ENCODE measurements at regions not wholly inside any gene's neighbourhood (a gene's known extent, or its start where the extent isn't known, plus 50 kb on each side); places are given as distances from the start of the nearest gene placed in this dataset.

DNA sequence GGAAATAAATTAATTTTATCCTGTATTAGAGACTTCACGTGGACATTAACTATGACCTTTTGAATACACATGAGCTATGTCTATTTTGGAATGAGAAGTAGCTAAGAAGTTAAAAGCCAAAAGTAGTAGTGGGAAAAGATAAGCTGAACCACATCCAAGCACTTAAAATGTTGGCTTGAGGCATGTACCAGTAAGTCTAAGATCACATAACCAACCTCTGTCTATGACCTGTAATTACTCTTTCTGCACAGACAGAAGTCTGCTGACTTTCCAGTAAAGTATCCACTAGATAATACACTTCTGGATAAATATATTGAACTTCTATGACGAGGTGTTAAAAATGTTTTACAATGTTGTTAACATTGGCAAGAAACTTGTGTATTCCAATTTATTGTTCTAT lies 68.7 kb downstream of the LIG4 start:
- Histone ChIP-seq H3K27me3 (ENCODE audit: control insufficient read depth, insufficient read depth, low read length, poor library complexity, severe bottlenecking) (peaks cover 11% of the 10 kb centered on the region), H3K36me3 (ENCODE audit: control insufficient read depth, insufficient read depth, low read length) (no peaks in the 10 kb centered on the region), H3K4me1 (ENCODE audit: control insufficient read depth, insufficient read depth, low read length) (no peaks in the 10 kb centered on the region), H3K27ac (ENCODE audit: low read depth, low read length) (no peak overlapping the region), H3K4me3 (ENCODE audit: low read length) (no peak overlapping the region), H3K9me3 (ENCODE audit: control insufficient read depth, low read length) (peaks cover 5% of the 10 kb centered on the region), H3K9ac (ENCODE audit: extremely low read depth, low read length, poor library complexity, severe bottlenecking) (no peak overlapping the region)
- H3K9me3 Mint-ChIP-seq = peaks cover 6% of the 10 kb centered on the region
- H3K4me3 Mint-ChIP-seq = no peak overlapping the region
- TF ChIP-seq, protein P1, sequence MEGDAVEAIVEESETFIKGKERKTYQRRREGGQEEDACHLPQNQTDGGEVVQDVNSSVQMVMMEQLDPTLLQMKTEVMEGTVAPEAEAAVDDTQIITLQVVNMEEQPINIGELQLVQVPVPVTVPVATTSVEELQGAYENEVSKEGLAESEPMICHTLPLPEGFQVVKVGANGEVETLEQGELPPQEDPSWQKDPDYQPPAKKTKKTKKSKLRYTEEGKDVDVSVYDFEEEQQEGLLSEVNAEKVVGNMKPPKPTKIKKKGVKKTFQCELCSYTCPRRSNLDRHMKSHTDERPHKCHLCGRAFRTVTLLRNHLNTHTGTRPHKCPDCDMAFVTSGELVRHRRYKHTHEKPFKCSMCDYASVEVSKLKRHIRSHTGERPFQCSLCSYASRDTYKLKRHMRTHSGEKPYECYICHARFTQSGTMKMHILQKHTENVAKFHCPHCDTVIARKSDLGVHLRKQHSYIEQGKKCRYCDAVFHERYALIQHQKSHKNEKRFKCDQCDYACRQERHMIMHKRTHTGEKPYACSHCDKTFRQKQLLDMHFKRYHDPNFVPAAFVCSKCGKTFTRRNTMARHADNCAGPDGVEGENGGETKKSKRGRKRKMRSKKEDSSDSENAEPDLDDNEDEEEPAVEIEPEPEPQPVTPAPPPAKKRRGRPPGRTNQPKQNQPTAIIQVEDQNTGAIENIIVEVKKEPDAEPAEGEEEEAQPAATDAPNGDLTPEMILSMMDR (conservative IDR thresholded peaks at IDR 0.05) = no peak
- peaks cover 10% of the 10 kb centered on the region for H3K27me3 Mint-ChIP-seq (ENCODE audit: insufficient read depth)
- H3K36me3 Mint-ChIP-seq (ENCODE audit: low read depth) = no peaks in the 10 kb centered on the region
- H3K4me1 Mint-ChIP-seq = no peaks in the 10 kb centered on the region
- H3K27ac Mint-ChIP-seq = no peak overlapping the region
- DNase-seq = no peak
- 90 to 93% methylated on average over 2 of the region's 2 CpGs for WGBS, 2 experiments (ENCODE audit: insufficient coverage in 1 of 2, insufficient read length in 1 of 2)

DNA sequence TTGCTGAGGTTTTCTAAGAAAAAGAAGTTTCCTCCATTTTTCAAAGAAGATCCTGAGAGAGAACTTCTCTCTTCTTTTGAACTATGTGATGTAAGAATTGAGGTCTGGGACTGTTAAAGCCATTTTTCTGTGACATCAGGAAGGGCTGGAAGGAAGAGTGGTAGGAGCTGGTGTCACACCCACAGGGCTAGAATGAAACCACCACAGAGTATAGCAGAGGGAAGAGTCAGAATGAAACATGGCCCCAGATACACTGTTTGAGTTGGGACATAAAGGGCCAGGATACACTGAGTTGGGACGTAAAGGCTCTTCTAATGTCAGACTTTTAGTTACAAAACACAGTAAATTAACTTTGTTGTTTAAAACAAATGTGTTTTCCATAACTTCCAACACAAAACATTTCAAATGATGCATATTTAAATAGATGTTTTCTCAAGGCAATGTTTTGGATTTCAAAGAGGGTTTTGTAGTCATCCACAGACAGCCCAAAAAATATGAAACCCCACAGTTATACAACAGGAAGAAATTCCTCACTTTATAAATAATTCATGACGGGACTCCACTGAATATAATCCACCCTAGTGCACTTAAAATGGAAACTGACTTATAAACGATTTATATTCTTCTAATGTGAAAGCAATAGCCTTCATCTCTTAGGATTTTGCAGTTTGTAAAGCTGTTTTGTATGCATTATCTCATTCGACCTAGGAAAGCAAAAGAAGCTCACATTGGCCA lies 72.5 kb downstream of the LIG4 start:
- H3K36me3 Mint-ChIP-seq (ENCODE audit: low read depth) = no peaks in the 10 kb centered on the region
- TF ChIP-seq, protein P1 (conservative IDR thresholded peaks at IDR 0.05) = no peak
- DNase-seq = no peak
- Histone ChIP-seq H3K4me3 (ENCODE audit: low read length) (no peak overlapping the region), H3K36me3 (ENCODE audit: control insufficient read depth, insufficient read depth, low read length) (no peaks in the 10 kb centered on the region), H3K27ac (ENCODE audit: low read depth, low read length) (no peak overlapping the region), H3K9ac (ENCODE audit: extremely low read depth, low read length, poor library complexity, severe bottlenecking) (no peak overlapping the region), H3K27me3 (ENCODE audit: control insufficient read depth, insufficient read depth, low read length, poor library complexity, severe bottlenecking) (no peaks in the 10 kb centered on the region), H3K9me3 (ENCODE audit: control insufficient read depth, low read length) (no peaks in the 10 kb centered on the region), H3K4me1 (ENCODE audit: control insufficient read depth, insufficient read depth, low read length) (no peaks in the 10 kb centered on the region)
- no peak overlapping the region for H3K27ac Mint-ChIP-seq
- no peaks in the 10 kb centered on the region for H3K9me3 Mint-ChIP-seq
- H3K27me3 Mint-ChIP-seq (ENCODE audit: insufficient read depth) = peaks cover 4% of the 10 kb centered on the region
- H3K4me3 Mint-ChIP-seq = no peak overlapping the region
- H3K4me1 Mint-ChIP-seq = no peaks in the 10 kb centered on the region
- WGBS, 2 experiments (ENCODE audit: insufficient coverage in 1 of 2, insufficient read length in 1 of 2) = 91 to 100% methylated on average over 1 to 4 of the region's 4 CpGs

DNA sequence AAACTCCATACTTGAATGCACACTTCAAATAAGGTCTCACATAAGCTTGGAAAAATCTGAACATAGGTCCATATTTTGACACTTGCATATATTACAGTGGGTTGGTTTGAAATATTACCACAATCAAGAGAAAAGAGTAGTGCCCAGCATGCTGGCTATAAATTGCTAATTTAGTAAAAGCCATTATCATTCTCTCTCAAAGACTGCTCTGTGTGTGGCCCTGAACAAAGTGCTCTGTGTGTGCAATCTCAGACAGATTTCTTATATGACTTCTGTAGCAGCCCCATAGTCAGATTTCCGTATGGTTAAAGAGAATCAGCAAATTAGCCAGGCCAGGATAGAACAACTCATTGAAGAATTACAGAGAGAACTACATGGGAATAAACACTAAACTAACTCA lies 78.2 kb downstream of the LIG4 start:
- Mint-ChIP-seq H3K4me3 (no peak overlapping the region), H3K4me1 (no peaks in the 10 kb centered on the region), H3K36me3 (ENCODE audit: low read depth) (no peaks in the 10 kb centered on the region), H3K27me3 (ENCODE audit: insufficient read depth) (peaks cover 2% of the 10 kb centered on the region), H3K9me3 (no peaks in the 10 kb centered on the region), H3K27ac (no peak overlapping the region)
- Histone ChIP-seq H3K9ac (ENCODE audit: extremely low read depth, low read length, poor library complexity, severe bottlenecking) (no peak overlapping the region), H3K4me3 (ENCODE audit: low read length) (no peak overlapping the region), H3K36me3 (ENCODE audit: control insufficient read depth, insufficient read depth, low read length) (no peaks in the 10 kb centered on the region), H3K9me3 (ENCODE audit: control insufficient read depth, low read length) (no peaks in the 10 kb centered on the region), H3K27me3 (ENCODE audit: control insufficient read depth, insufficient read depth, low read length, poor library complexity, severe bottlenecking) (no peaks in the 10 kb centered on the region), H3K27ac (ENCODE audit: low read depth, low read length) (no peak overlapping the region), H3K4me1 (ENCODE audit: control insufficient read depth, insufficient read depth, low read length) (no peaks in the 10 kb centered on the region)
- 85 to 100% methylated on average over 1 of the region's 1 CpG for WGBS, 2 experiments (ENCODE audit: insufficient coverage in 1 of 2, insufficient read length in 1 of 2)
- no peak for DNase-seq
- TF ChIP-seq, protein P1 (conservative IDR thresholded peaks at IDR 0.05) = no peak
